NCI-H1105 (cell line): ENCODE measurements at regions not wholly inside any gene's neighbourhood (a gene's known extent, or its start where the extent isn't known, plus 50 kb on each side); places are given as distances from the start of the nearest gene placed in this dataset.

Experiments used
- DNase-seq: peaks from one replicate; lab custom pipeline; 2025; lab: John Stamatoyannopoulos, UW

GRCh38 chr7:51789489-51789888 is 472.9 kb upstream of the COBL start:
- no peak for DNase-seq

- no peak for DNase-seq
These were observed 469.7 kb upstream of the COBL start for GRCh38 chr7:51786284-51786683.

- no peak for DNase-seq
These were observed 469.3 kb upstream of the COBL start for GRCh38 chr7:51785876-51786275.

GRCh38 chr7:51785171-51785570 is 468.6 kb upstream of the COBL start:
- no peak for DNase-seq

- DNase-seq: no peak
These were observed 466.6 kb upstream of the COBL start for GRCh38 chr7:51783241-51783640.

- no peak for DNase-seq
These were observed 461.5 kb upstream of the COBL start for GRCh38 chr7:51778121-51778520.

GRCh38 chr7:51774178-51774577 is 457.6 kb upstream of the COBL start:
- no peak for DNase-seq

- no peak for DNase-seq
These were observed 455.6 kb upstream of the COBL start for GRCh38 chr7:51772190-51772589.

GRCh38 chr7:51764976-51765375 is 448.4 kb upstream of the COBL start:
- DNase-seq: no peak

- DNase-seq: no peak
These were observed 443.4 kb upstream of the COBL start for GRCh38 chr7:51759985-51760384.

- DNase-seq: no peak
These were observed 441.4 kb upstream of the COBL start for GRCh38 chr7:51757960-51758359.

GRCh38 chr7:51732951-51733350 is 416.3 kb upstream of the COBL start:
- DNase-seq: no peak

GRCh38 chr7:51732116-51732515 is 415.5 kb upstream of the COBL start:
- DNase-seq: no peak

GRCh38 chr7:51731075-51731474 is 414.5 kb upstream of the COBL start:
- DNase-seq: no peak

- DNase-seq: no peak
These were observed 410.8 kb upstream of the COBL start for GRCh38 chr7:51727441-51727840.

GRCh38 chr7:51706851-51707250 is 390.2 kb upstream of the COBL start:
- DNase-seq: no peak

GRCh38 chr7:51705701-51706100 is 389.1 kb upstream of the COBL start:
- no peak for DNase-seq

GRCh38 chr7:51702673-51703072 is 386.1 kb upstream of the COBL start:
- no peak for DNase-seq

GRCh38 chr7:51701935-51702334 is 385.3 kb upstream of the COBL start:
- no peak for DNase-seq

- no peak for DNase-seq
These were observed 384.1 kb upstream of the COBL start for GRCh38 chr7:51700593-51701215.

- DNase-seq: no peak
These were observed 376.6 kb upstream of the COBL start for GRCh38 chr7:51693258-51693657.

GRCh38 chr7:51689547-51689946 is 372.9 kb upstream of the COBL start:
- no peak for DNase-seq

GRCh38 chr7:51685794-51686193 is 369.2 kb upstream of the COBL start:
- no peak for DNase-seq

- DNase-seq: no peak
These were observed 364.2 kb upstream of the COBL start for GRCh38 chr7:51680594-51681399.
